K562 (cell line): ENCODE measurements at regions not wholly inside any gene's neighbourhood (a gene's known extent, or its start where the extent isn't known, plus 50 kb on each side); places are given as distances from the start of the nearest gene placed in this dataset.

ENCODE experiments used
- ATAC-seq: fragments of 200-7000 bp; cut with Tn5 transposase; 3 replicates; pipeline ENCODE4 v1.9.1; 2020; ENCODE audit warnings: moderate library complexity
- BruUV-seq: library from RNA; stranded (reverse); fragments of 400-500 nt; replicated peaks from 2 replicates; lab custom pipeline; 2021; lab: Mats Ljungman, UMichigan
- CTCF ChIA-PET: fragments of 300-600 bp; formaldehyde crosslinking; extraction: SDS; loops from one replicate; lab custom pipeline; 2021; ENCODE audit warnings: low intra/inter-chr PET ratio; lab: Yijun Ruan, JAX
- POLR2A ChIA-PET: fragments of 300-600, 350-650 bp; sonication (Branson Sonifier 250); formaldehyde crosslinking; extraction: SDS; loops from one replicate; lab custom pipeline; 2021; ENCODE audit warnings: antibody characterized with exemption, inconsistent platforms; lab: Yijun Ruan, JAX
- DNase-seq, 4 experiments: peaks; one replicate each; pipeline versions ENCODE4 v3.0.0 to v3.0.0-alpha.2; 2011 to 2018; ENCODE audit warnings: low spot score in 3 of 4, mixed read lengths in 3 of 4; ENCODE audit errors: extremely low read depth in 1 of 4
- FAIRE-seq: peaks from 2 replicates; lab custom pipeline; 2011; peaks lifted over from hg19 to GRCh38; lab: Jason Lieb, UNC
- H2AFZ ChIP-seq: 2 replicates; pipeline ENCODE4 v1.6.0; 2011; ENCODE audit warnings: low read depth, low read length, control low read depth, inconsistent platforms
- H3K27ac ChIP-seq: fragments of 200-600 bp; 3 replicates; pipeline ENCODE4 v1.8.0; 2011; ENCODE audit warnings: low read depth, mild to moderate bottlenecking, control low read depth, inconsistent platforms, low read length, moderate library complexity, mixed read lengths; ENCODE audit errors: extremely low read depth
- H3K27me3 ChIP-seq, 2 experiments: fragments of 300-600 bp in 1 of 2; 2 replicates in 1 of 2; 3 replicates in 1 of 2; pipeline versions ENCODE4 v1.6.0 to v1.8.0; 2011; ENCODE audit warnings: inconsistent platforms in 2 of 2, low read length in 2 of 2, mild to moderate bottlenecking in 1 of 2, mixed read lengths in 1 of 2, moderate library complexity in 1 of 2; ENCODE audit not compliant: control insufficient read depth in 2 of 2, insufficient read depth in 2 of 2
- H3K36me3 ChIP-seq: fragments of 300-600 bp; 3 replicates; pipeline ENCODE4 v1.8.0; 2011; ENCODE audit warnings: mild to moderate bottlenecking, low read length, inconsistent platforms; ENCODE audit not compliant: control insufficient read depth, insufficient read depth
- H3K4me1 ChIP-seq, 2 experiments: fragments of 200-600 bp in 1 of 2; replicated peaks in 1 of 2; 2 replicates in 1 of 2; 3 replicates in 1 of 2; pipeline versions ENCODE4 v1.5.1 to v1.8.0; 2011; ENCODE audit warnings: inconsistent platforms in 2 of 2, low read length in 2 of 2, mild to moderate bottlenecking in 1 of 2, mixed read lengths in 1 of 2, moderate library complexity in 1 of 2; ENCODE audit not compliant: control insufficient read depth in 2 of 2, insufficient read depth in 2 of 2
- H3K4me2 ChIP-seq: 2 replicates; pipeline ENCODE4 v1.6.1; 2011; ENCODE audit warnings: low read length, control low read depth, inconsistent platforms, mixed read lengths; ENCODE audit not compliant: insufficient read depth
- H3K4me3 ChIP-seq: fragments of 200-600 bp; sonication (generic), shearing (Covaris generic); 2 replicates; pipeline ENCODE4 v1.5.1; 2016; ENCODE audit warnings: control low read depth, inconsistent platforms
- H3K79me2 ChIP-seq: fragments of 200-600 bp; 3 replicates; pipeline ENCODE4 v1.8.0; 2011; ENCODE audit warnings: low read length, inconsistent platforms; ENCODE audit not compliant: control insufficient read depth, insufficient read depth
- H3K9ac ChIP-seq, 2 experiments: 2 replicates each; pipeline versions ENCODE4 v1.6.0 to v1.6.1; 2011; ENCODE audit warnings: low read depth in 2 of 2, low read length in 2 of 2, control low read depth in 1 of 2, inconsistent platforms in 1 of 2, mild to moderate bottlenecking in 1 of 2, mixed read lengths in 1 of 2; ENCODE audit not compliant: insufficient read depth in 1 of 2
- H3K9me1 ChIP-seq: one replicate; pipeline ENCODE4 v1.6.0; 2011; ENCODE audit warnings: inconsistent platforms, mild to moderate bottlenecking, low read length, moderate library complexity; ENCODE audit not compliant: control insufficient read depth, insufficient read depth
- H3K9me3 ChIP-seq: replicated peaks from 2 replicates; pipeline ENCODE4 v1.5.1; 2011; ENCODE audit warnings: low read depth, low read length, inconsistent platforms; ENCODE audit not compliant: control insufficient read depth, insufficient read depth
- H4K20me1 ChIP-seq: replicated peaks from 2 replicates; pipeline ENCODE4 v1.6.1; 2011; ENCODE audit warnings: low read length, inconsistent platforms, mixed read lengths; ENCODE audit not compliant: control insufficient read depth, insufficient read depth
- ADNP ChIP-seq: fragments of 200-800 bp; sonication (Bioruptor generic); IDR thresholded peaks from 2 replicates; pipeline ENCODE4 v1.6.1; 2016; ENCODE audit warnings: missing genetic modification characterization, missing compliant biosample characterization
- CCAR2 ChIP-seq: fragments of 200-400 bp; formaldehyde crosslinking; IDR thresholded peaks from 2 replicates; pipeline ENCODE4 v1.6.1; 2017; ENCODE audit warnings: mild to moderate bottlenecking, low read depth, low read length
- COPS2 ChIP-seq: fragments of 450-650 bp; conservative IDR thresholded peaks from 2 replicates; pipeline ENCODE4 v1.6.1; 2016; ENCODE audit warnings: mild to moderate bottlenecking, moderate library complexity
- E2F3 ChIP-seq: fragments of 250-450 bp; sonication (Bioruptor Pico); IDR thresholded peaks from 2 replicates; pipeline ENCODE4 v1.4.0; 2020; ENCODE audit warnings: mild to moderate bottlenecking
- ESRRB ChIP-seq: fragments of 250-450 bp; sonication (Bioruptor Pico); IDR thresholded peaks from 2 replicates; pipeline ENCODE4 v1.5.0; 2020; ENCODE audit warnings: mild to moderate bottlenecking, moderate library complexity, borderline replicate concordance
- GATA2 ChIP-seq: sonication (generic); formaldehyde crosslinking; IDR thresholded peaks from 2 replicates; pipeline ENCODE4 v1.4.0; 2020; ENCODE audit warnings: mild to moderate bottlenecking, missing genetic modification reagents
- HDAC2 ChIP-seq: fragments of 450-650 bp; IDR thresholded peaks from 2 replicates; pipeline ENCODE4 v1.6.1; 2016; ENCODE audit warnings: mild to moderate bottlenecking
- ILK ChIP-seq: fragments of 450-650 bp; IDR thresholded peaks from 2 replicates; pipeline ENCODE4 v1.6.1; 2016; ENCODE audit warnings: missing genetic modification characterization, low read depth, mild to moderate bottlenecking, missing compliant biosample characterization, moderate library complexity, borderline replicate concordance
- MAFK ChIP-seq: IDR thresholded peaks from 2 replicates; pipeline ENCODE4 v1.6.1; 2011; ENCODE audit warnings: low read length, improper control_type of control experiment
- NCOA2 ChIP-seq, 2 experiments: fragments of 450-650 bp; IDR thresholded peaks; 2 replicates each; pipeline ENCODE4 v1.6.1; 2018; ENCODE audit warnings: mild to moderate bottlenecking in 2 of 2, moderate library complexity in 1 of 2; ENCODE audit not compliant: partially characterized antibody in 2 of 2
- POLR2B ChIP-seq: fragments of 450-650 bp; IDR thresholded peaks from 2 replicates; pipeline ENCODE4 v1.6.1; 2018; ENCODE audit warnings: low read depth; ENCODE audit not compliant: partially characterized antibody
- POLR2G ChIP-seq: fragments of 200-400 bp; formaldehyde crosslinking; IDR thresholded peaks from 2 replicates; pipeline ENCODE4 v1.6.1; 2017; ENCODE audit warnings: low read depth, mild to moderate bottlenecking, antibody characterized with exemption, low read length, moderate library complexity
- PURB ChIP-seq: sonication (generic); formaldehyde crosslinking; IDR thresholded peaks from 2 replicates; pipeline ENCODE4 v1.9.0; 2021; ENCODE audit warnings: low read depth, mild to moderate bottlenecking, missing genetic modification reagents
- RBM34 ChIP-seq: fragments of 200-400 bp; formaldehyde crosslinking; IDR thresholded peaks from 2 replicates; pipeline ENCODE4 v1.6.1; 2018; ENCODE audit warnings: low read length, borderline replicate concordance; ENCODE audit not compliant: insufficient read depth
- RCOR1 ChIP-seq, 2 experiments: IDR thresholded peaks; 2 replicates each; pipeline ENCODE4 v1.6.1; 2012; ENCODE audit warnings: low read depth in 2 of 2, low read length in 2 of 2, borderline replicate concordance in 1 of 2, improper control_type of control experiment in 1 of 2
- ZBED1 ChIP-seq: IDR thresholded peaks from 2 replicates; pipeline ENCODE4 v1.6.1; 2014
- ZNF12 ChIP-seq: sonication (generic); formaldehyde crosslinking; IDR thresholded peaks from 2 replicates; pipeline ENCODE4 v1.4.0; 2020; ENCODE audit warnings: mild to moderate bottlenecking, missing genetic modification reagents
- ZNF551 ChIP-seq: fragments of 250-450 bp; sonication (Bioruptor Pico); IDR thresholded peaks from 2 replicates; pipeline ENCODE4 v1.5.0; 2021; ENCODE audit warnings: mild to moderate bottlenecking, moderate library complexity
- WGBS: fragments of 100-300 bp; shearing (Covaris generic); methylation state at CpG from one replicate; pipeline ENCODE4 v1.1.6; 2016; ENCODE audit warnings: low coverage, mixed read lengths; ENCODE audit not compliant: insufficient coverage; ENCODE audit errors: missing lambda C conversion rate; 5-methylcytosine and 5-hydroxymethylcytosine counted together
- in situ Hi-C: fragments of 300-500 bp; cut with MboI; formaldehyde crosslinking; loops from 4 replicates; pipeline ENCODE4 v1.15.0; 2018; ENCODE audit warnings: inconsistent platforms, mixed read lengths
- intact Hi-C: fragments of 100-400 bp; cut with micrococcal nuclease; formaldehyde crosslinking; loops from 2 replicates; pipeline ENCODE4 v1.14.2; 2022
- TF ChIP-seq, protein P1 (sequence below): sonication (generic); formaldehyde crosslinking; IDR thresholded peaks from 2 replicates; pipeline ENCODE4 v1.8.0; 2022; ENCODE audit warnings: mild to moderate bottlenecking, missing genetic modification reagents

DNA sequence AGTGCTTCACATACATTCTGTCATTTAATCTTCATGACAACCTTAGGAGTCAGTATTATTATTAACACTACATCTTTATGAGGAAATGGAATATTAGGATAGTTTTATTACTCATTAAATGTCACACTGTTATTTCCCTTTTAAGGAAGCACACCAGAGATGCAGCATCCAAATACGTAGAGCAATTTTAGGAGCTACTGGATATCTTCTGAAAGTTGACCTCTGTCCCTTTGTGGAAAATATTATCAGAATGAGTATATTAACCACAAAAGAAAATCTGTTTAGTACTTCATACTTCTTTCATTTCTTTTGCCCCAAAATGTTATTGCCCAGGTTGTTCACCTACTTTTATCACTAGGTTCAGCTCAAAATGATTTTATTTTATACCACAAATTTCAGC, 72.9 kb upstream of the APCDD1 start:
- no peak overlapping the region for H3K4me3 ChIP-seq
- no TSS peak for BruUV-seq
- in situ Hi-C loops: no loop called here
- CTCF ChIA-PET: no interaction called here
- intact Hi-C loops: no loop called here
- ATAC-seq: no peak
- no peak for FAIRE-seq
- POLR2A ChIA-PET: interaction anchor here (0.6 kb wide), 1 partner anchor 36 kb away, joined by 3 read pairs; no protein-coding TSS in a partner anchor
- no peaks in the 10 kb centered on the region for H3K9me1 ChIP-seq
- DNase-seq: no peak
- peaks cover 10 to 13% of the 10 kb centered on the region in 2 experiments; a peak in 4 of 5 replicates for H3K27me3 ChIP-seq
- no peak overlapping the region for H3K27ac ChIP-seq
- H3K4me2 ChIP-seq: no peak overlapping the region
- H3K36me3 ChIP-seq: no peaks in the 10 kb centered on the region
- no peaks in the 10 kb centered on the region for H3K4me1 ChIP-seq
- H3K9me3 ChIP-seq: no peaks in the 10 kb centered on the region
- H2AFZ ChIP-seq: no peak overlapping the region
- 0% methylated on average over 1 of the region's 1 CpG for WGBS
- H3K9ac ChIP-seq: no peak overlapping the region
- no peaks in the 10 kb centered on the region for H3K79me2 ChIP-seq
- no peaks in the 10 kb centered on the region for H4K20me1 ChIP-seq
- no peak for TF ChIP-seq ILK
- TF ChIP-seq HDAC2: no peak
- no peak for TF ChIP-seq GATA2 (CRISPR knock-in tag)
- no peak for TF ChIP-seq NCOA2 (IDR thresholded peaks at IDR 0.05; ENCODE audit: partially characterized antibody in 2 of 2)
- TF ChIP-seq ZNF12 (CRISPR knock-in tag): no peak
- TF ChIP-seq ADNP (tag): no peak
- no peak for TF ChIP-seq PURB (CRISPR knock-in tag)
- no peak for TF ChIP-seq ZBED1
- TF ChIP-seq RBM34: no peak
- no peak for TF ChIP-seq ESRRB (CRISPR knock-in tag)
- TF ChIP-seq RCOR1 (IDR thresholded peaks at IDR 0.05; ENCODE audit: borderline replicate concordance in 1 of 2, low read depth in 2 of 2, low read length in 2 of 2): no peak
- TF ChIP-seq COPS2: no peak
- TF ChIP-seq ZNF551 (CRISPR knock-in tag): no peak
- TF ChIP-seq, protein P1, sequence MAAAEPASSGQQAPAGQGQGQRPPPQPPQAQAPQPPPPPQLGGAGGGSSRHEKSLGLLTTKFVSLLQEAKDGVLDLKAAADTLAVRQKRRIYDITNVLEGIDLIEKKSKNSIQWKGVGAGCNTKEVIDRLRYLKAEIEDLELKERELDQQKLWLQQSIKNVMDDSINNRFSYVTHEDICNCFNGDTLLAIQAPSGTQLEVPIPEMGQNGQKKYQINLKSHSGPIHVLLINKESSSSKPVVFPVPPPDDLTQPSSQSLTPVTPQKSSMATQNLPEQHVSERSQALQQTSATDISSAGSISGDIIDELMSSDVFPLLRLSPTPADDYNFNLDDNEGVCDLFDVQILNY: no peak
- no peak for TF ChIP-seq MAFK
- TF ChIP-seq E2F3 (CRISPR knock-in tag): no peak
- TF ChIP-seq POLR2B: no peak
- no peak for TF ChIP-seq POLR2G
- no peak for TF ChIP-seq CCAR2
